Transverse colon (tissue), 3 donors: ENCODE measurements at regions not wholly inside any gene's neighbourhood (a gene's known extent, or its start where the extent isn't known, plus 50 kb on each side); places are given as distances from the start of the nearest gene placed in this dataset.

Experiments used
- POLR2A ChIP-seq: fragments of 450-650 bp; IDR thresholded peaks from one replicate; pipeline ENCODE4 v1.6.1; 2016; ENCODE audit warnings: antibody characterized with exemption, mild to moderate bottlenecking, moderate library complexity
- TF ChIP-seq, protein P1 (sequence below), 5 experiments: fragments of 200-600 bp in 3 of 5; fragments of 450-650 bp in 2 of 5; sonication (generic) in 3 of 5; IDR thresholded peaks; 1 replicate in 2 of 5; 2 replicates in 3 of 5; pipeline ENCODE4 v1.5.1; 2016 to 2017; ENCODE audit warnings: antibody characterized with exemption in 5 of 5, inconsistent platforms in 3 of 5, mild to moderate bottlenecking in 2 of 5, moderate library complexity in 1 of 5

DNA sequence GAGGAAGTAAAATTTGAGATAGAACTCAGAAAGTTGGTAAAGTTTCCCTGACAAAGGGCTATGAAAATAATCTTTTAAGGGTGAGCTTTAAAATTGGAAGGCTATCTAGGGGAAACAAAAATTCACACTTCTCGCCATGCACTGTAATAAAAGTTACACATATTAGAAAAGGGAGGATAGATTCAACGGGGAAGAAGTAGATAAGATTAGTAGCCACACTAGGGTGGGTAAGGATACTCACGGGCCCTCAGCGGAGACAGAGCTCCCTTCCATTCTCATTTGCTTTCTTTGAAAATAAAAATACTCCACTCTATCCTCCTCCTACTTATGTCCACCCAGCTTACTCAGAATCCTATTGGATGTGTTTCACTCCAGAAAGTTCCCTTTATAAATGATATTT, 691.3 kb upstream of the NR2F2 start:
- TF ChIP-seq POLR2A = no peak
- TF ChIP-seq, protein P1, sequence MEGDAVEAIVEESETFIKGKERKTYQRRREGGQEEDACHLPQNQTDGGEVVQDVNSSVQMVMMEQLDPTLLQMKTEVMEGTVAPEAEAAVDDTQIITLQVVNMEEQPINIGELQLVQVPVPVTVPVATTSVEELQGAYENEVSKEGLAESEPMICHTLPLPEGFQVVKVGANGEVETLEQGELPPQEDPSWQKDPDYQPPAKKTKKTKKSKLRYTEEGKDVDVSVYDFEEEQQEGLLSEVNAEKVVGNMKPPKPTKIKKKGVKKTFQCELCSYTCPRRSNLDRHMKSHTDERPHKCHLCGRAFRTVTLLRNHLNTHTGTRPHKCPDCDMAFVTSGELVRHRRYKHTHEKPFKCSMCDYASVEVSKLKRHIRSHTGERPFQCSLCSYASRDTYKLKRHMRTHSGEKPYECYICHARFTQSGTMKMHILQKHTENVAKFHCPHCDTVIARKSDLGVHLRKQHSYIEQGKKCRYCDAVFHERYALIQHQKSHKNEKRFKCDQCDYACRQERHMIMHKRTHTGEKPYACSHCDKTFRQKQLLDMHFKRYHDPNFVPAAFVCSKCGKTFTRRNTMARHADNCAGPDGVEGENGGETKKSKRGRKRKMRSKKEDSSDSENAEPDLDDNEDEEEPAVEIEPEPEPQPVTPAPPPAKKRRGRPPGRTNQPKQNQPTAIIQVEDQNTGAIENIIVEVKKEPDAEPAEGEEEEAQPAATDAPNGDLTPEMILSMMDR (IDR thresholded peaks at IDR 0.05) = no peak
